NK-92 treated with Interleukin-12 subunit alpha and Interleukin-12 subunit beta, amount 100 ng/mL, for 24 hours (cell line): ENCODE measurements at regions not wholly inside any gene's neighbourhood (a gene's known extent, or its start where the extent isn't known, plus 50 kb on each side); places are given as distances from the start of the nearest gene placed in this dataset.
"Not testable (repeated sequence)": the region's sequence is repeated elsewhere in the genome, so short reads cannot be mapped to it uniquely, and the experiment has no call there.

Experiments used
- DNase-seq: peaks from one replicate; lab custom pipeline; 2025; lab: John Stamatoyannopoulos, UW

- DNase-seq, result no peak
Observed at GRCh38 chr4:125591290-125591689, 276.5 kb downstream of the FAT4 start.

- DNase-seq, result no peak
Observed at GRCh38 chr4:125594056-125594602, 279.4 kb downstream of the FAT4 start.

DNA sequence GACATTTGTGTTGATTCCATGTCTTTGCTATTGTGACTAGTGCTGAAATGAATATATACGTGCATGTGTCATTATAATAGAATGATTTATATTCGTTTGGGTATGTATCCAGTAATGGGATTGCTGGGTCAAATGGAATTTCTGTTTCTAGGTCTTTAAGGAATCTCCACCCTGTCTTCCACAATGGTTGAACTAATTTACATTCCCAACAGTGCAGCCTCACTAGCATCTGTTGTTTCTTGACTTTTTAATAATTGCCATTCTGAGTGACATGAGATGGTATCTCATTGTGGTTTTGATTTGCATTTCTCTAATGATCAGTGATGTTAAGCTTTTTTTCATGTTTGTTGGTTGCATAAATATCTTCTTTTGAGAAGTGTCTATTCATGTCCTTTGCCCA is 291.2 kb downstream of the FAT4 start:
- DNase-seq, result not testable (repeated sequence)

DNA sequence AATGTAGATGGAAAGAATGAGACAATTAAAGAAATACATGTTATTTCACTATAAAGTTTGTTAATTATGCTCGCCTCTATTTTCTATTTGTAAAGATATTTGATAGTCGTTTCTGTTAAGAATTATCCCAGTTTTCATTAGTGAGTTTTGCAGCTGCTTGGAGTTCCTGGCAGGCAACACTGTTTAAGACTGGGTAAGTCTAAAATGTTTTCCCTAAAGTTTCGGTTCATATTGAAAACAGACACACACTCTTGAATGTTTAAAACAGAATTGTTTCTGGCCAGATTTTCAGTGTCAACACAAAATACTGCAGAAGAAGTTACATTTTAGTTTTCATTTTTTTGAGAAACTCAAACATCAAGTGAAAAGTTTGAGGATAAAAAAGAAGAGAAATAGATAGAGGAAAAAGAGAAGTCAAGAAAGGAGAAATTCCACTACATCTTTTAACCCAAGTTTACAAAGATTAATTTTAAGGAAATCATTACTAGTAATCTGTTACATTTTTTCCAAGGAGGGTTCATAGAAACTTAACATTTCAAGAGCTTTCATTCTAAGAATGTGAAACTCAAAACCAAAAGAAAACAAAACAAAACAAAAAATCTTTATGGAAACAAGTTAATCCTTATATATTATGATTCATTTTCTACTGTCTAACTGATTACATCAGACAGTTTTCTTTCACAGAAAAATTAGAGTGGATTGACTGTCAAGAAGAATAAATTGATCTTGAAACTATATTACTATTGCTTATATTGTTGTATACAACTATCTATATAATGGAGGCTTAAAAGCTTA is 305.5 kb downstream of the FAT4 start:
- no peak for DNase-seq

DNA sequence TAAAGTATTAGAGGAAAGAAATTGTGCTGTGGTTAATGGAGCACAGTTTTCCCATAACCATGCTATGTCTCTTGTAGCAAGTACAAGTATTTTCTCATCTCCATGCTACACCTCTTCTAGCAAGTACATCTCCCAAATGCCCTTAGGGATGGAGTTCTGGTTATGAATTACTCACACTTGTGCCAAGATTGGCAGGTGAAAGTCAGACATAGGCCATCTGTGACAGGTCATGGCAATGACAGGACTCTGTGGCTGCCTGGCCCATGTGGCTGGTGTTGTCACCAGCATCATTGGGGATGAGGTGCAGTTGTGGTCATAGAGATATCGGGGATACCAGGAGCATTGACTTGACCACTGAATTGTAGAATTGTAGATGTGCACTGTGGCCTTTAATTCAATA is 310.2 kb downstream of the FAT4 start:
- no peak for DNase-seq

GRCh38 chr4:125626946-125627345 is 312.2 kb downstream of the FAT4 start:
- DNase-seq, result no peak

GRCh38 chr4:125639182-125639621 is 324.4 kb downstream of the FAT4 start:
- no peak for DNase-seq

DNA sequence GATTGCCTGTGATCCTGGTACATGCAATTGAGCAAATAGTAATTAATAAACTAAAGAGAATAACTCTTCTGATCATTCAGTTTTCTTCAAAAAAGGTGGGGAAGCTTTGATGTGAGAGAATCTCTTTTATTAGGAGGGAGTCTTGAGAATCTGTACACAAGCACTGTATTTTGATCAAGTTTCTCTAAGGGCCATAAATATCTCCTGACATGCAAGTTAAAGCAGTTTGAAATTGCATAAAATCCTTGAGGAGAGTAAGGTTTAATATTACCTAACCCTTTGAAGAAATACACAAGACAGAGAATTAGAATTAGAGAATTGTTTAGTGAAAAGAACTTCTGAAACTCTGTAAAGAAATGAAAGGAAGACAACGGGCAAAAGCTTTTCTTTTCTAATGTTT is 326.9 kb downstream of the FAT4 start:
- no peak for DNase-seq

GRCh38 chr4:125642645-125643044 is 327.9 kb downstream of the FAT4 start:
- no peak for DNase-seq

DNA sequence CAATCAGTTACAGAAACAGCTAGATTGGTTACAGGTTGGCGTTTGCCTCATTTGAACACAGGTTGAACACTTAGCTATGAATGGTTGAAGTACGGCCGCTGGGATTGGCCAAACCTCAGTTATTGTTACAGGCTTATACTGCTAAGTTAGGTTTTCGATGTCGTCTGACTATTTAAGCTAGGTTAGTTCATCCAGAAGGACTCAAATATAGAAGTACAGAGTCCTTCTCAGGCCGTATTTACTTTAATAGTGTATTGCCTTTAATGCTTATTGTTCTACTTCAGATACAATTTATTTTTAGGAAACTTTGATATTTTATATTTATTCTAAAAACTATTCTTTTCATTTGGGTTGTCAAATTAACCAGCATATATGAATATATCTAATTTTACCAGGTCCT is 334.7 kb downstream of the FAT4 start:
- no peak for DNase-seq

DNA sequence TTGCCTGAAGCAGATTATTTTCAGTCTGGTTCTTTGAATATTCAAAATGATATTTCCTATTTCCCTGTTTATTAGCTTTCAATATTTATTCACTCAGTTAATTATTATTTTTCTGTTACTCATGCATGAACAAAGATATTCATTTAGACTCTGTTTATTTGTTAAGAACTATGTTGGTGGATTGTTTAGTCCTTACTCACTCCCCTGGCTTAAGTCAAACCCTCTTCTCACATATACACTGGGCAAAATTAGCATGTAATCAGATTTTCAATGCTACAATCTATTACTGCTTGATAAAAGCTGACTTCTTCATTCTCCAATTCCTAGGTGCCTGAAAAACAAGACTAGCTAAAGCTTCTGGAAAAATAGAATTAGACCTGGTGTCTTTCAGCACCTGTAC is 335.8 kb downstream of the FAT4 start:
- DNase-seq, result no peak

DNA sequence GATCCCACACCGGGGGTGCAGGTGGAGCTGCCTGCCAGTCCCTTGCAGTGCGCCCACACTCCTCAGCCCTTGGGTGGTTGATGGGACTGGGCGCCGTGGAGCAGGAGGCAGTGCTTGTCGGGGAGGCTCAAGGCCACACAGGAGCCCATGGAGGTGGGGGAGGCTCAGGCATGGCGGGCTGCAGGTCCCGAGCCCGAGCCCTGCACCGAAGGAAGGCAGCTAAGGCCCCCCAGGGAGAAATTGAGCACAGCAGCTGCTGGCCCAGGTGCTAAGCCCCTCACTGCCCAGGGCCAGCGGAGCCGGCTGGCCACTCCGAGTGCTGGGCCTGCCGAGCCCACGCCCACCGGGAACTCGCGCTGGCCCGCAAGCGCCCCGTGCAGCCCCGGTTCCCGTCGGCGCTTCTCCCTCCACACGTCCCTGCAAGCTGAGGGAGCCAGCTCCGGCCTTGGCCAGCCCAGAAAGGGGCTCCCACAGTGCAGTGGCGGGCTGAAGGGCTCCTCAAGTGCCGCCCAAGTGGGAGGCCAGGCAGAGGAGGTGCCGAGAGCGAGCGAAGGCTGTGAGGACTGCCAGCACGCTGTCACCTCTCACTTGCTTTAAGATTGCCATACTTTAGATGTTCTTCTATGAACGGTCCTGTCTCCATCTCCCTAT is 337.1 kb downstream of the FAT4 start:
- not testable (repeated sequence) for DNase-seq

DNA sequence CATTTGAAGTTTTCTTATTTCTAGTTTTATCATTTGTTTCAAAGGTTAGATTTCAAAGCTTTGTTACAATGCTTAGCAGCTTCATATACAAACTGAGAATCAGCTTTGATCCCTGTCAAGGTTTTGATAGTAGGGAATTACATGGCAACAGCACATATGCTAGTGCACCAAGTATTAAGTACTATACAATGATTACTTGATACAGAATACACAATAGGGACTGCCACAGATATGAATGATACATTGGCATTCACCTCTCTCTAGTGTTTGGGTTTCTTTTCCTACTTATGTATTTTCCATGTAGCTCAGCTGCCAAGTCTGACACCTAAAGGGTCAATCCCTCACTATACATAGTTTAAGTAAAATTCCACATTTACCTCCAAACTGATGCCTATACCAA is 344.0 kb downstream of the FAT4 start:
- DNase-seq, result no peak

DNA sequence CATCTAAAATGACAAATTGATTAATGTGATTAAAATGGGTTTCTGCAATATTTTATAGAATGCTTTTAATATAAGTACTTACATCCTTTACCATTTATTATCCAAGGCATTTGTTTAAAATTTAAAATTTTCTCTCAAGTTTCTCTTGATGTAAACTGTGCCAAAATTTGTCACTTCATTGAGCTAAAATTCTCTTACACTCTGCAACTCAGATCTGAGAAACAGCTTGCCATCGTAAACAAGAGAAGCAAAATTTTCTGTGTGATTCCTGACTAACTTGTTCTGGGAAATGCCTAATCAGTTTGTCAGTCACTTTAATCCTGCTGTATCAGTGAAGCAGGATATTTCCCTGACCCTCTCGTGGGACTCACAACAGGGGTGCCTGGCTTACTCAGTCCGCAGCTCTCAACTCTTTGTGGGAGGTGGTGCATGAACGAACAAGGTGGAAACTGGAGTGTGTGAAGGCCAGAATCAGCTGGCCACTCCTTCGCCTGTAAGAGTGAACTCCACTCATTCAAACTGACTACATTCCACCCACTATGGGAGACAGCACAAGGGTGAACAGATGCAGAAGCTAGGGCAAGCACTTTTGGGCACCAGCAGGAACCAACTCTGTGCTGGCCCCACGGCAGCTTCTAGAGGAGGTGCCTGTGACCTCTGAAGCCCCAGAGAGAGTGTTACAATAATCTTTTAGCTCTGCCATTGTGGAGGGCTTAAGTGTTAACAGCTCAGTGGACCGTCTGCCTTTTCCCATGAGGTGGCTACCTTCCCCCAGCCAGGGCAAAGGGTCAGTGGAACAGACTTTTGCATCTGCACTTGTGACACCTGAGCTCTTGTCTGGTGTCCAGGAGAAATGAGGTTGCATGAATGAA is 349.4 kb downstream of the FAT4 start:
- DNase-seq, result no peak

DNA sequence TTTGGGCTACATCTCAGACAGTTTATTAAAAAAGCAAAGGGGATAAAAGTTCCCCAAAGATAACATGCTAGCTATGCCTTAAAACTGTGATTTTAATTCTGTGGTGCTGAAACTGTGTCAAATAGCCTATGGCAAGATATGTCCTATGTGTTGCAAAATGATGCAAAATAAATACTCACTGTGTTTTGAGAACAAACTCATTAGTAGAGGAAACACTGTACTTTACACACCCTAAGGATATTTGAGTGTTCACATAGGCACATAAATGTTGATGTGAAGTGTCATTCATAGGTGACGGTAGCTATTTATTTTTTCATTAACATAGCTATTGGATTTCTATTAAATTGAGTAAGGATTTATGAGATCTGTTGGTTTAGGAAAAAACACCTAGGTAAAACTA is 351.9 kb downstream of the FAT4 start:
- DNase-seq, result no peak

GRCh38 chr4:125676156-125676555 is 361.4 kb downstream of the FAT4 start:
- no peak for DNase-seq

- DNase-seq, result no peak
Observed at GRCh38 chr4:125676583-125676982, 361.8 kb downstream of the FAT4 start.

GRCh38 chr4:125677665-125678307 is 363.0 kb downstream of the FAT4 start:
- no peak for DNase-seq

DNA sequence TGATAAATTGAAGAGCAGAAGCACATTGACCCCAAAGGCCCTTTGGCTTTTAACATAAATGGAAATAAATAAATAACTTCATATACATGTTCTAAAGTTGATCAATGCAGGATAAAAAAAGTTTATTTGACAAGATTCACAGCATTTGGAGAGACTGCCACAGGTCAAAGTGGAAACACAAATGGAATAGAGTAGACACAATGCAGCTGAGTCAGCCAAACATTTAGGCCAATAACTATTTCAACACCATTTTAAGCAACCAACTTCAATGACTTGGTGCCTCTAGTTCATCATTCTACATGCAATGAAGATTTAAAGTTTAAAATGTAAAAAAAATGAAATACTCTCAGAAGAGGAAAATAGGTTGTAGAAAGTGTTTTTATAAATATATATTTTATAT is 365.2 kb downstream of the FAT4 start:
- no peak for DNase-seq

DNA sequence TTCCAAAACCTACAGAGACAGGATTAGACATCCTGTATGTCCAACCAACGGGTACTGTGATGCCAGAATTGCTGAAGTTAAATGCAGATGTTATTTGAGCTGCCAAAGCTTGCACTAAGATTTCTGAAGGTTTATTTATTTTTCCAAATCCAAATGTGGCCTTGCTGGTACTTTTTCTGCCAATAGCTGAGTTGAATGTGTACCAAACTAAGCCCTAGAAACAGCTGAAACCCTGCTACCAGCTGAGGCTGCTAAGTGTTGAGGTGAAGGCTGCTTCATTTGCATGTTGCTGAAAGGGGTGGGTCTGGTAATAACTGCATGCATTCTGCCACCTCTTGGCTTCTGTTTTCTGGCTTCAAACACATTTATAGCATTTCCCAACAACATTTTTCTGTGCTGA is 366.5 kb downstream of the FAT4 start:
- no peak for DNase-seq

- DNase-seq, result no peak
Observed at GRCh38 chr4:125682730-125683129, 368.0 kb downstream of the FAT4 start.

DNA sequence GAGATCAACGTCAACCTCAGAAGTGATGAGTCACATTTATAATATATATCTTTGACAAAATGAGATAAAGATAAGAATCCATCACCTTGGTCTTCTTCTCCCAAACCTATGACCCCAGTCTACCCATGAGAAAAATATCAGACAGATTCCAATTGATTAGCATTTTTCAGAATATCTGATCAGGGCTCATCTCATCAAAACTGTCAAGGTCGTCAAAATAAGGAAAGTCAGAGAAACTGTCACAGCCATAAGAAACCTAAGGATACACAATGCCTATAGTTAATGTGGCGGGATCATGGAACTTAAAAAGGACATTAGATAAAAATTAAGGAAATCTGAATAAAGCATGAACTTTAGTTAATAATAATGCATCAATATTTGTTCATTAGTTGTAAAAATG is 374.1 kb downstream of the FAT4 start:
- no peak for DNase-seq
